Fibroblast of skin of right biceps (primary cell): ENCODE measurements at regions not wholly inside any gene's neighbourhood (a gene's known extent, or its start where the extent isn't known, plus 50 kb on each side); places are given as distances from the start of the nearest gene placed in this dataset.
"Not testable (repeated sequence)": the region's sequence is repeated elsewhere in the genome, so short reads cannot be mapped to it uniquely, and the experiment has no call there.

ENCODE experiments used
- DNase-seq: peaks from one replicate; pipeline ENCODE4 v3.0.0-alpha.2; 2013

DNA sequence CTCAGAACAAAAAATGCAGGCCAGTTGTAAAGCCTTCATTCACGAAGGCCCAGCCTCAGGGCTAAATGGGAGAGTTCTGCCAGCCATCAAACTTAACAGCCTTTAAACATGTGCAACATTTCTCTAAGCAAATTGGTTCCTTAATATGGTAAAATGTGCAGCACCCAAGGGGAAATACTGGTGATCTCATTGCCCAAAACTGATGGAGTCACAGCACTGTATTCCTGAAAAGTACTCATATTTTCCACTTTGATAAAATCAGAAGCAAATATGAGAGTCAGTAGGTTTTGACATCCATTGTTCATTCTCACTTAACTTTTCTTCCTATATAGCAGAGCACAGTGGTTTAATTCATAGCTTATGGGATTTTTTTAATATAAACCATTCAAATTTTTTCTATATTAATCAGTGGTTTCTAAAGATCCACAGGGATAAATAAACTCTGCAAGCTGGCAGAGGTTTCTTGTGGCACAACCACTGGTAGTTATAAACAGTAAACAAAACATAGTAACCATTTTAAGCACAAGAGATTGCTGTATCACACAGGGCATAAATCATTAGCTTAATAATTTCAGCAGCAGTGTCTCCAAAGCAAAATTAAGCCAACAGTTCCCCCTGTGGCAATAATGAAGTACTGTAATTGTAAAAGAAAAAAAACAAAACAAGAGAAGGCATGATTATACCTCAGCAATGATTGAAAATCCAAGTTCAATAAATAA, 106.9 kb upstream of the LYPLAL1 start:
- peak; percentile 76 for DNase-seq

DNA sequence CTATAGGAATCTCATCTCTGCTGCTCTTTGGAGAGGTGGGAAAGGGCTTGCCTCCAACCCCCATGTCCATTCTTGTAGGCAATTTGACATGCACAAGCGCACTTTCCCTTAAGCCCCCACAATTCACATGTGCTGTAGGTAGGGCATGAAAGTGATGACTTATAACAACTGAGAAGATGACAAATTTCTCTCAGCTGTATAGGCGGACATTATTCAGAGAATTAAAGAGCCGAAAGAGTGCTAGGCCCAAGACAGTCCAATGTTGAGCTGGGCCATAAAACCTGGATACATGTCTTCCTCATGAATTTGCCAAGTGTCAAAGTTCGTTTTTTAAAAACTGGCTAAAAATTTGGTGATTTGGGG, 106.3 kb upstream of the LYPLAL1 start:
- no peak for DNase-seq

DNA sequence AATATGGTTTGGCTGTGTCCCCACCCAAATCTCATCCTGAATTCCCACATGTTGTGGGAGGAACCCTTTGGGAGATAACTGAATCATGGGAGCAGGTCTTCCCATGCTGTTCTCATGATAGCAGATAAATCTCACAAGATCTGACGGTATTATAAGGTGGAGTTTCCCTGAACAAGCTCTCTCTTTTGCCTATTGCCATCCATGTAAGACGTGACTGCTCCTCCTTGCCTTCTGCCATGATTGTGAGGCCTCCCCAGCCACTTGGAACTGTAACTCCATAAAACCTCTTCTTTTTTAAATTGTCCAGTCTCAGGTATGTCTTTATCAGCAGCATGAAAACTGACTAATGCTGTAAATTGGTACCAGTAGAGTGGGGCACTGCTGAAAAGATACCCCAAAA, 103.3 kb upstream of the LYPLAL1 start:
- DNase-seq, result not testable (repeated sequence)

DNA sequence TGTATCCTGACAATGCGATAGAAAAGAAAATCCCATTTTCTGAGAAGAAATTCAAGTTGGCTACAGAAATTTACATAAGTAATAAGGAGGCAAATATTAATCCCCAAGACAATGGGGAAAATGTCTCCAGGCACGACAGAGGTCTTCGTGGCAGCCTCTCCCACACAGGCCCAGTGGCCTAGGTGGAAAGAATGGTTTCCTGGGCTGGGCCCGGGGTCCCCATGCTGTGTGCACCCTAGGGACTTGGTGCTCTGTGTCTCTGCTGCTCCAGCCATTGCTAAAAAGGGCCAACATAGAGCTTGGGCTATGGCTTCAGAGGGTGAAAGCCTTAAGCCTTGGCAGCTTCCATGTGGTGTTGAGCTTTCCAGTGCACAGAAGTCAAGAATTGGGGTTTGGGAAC, 102.5 kb upstream of the LYPLAL1 start:
- no peak for DNase-seq

DNA sequence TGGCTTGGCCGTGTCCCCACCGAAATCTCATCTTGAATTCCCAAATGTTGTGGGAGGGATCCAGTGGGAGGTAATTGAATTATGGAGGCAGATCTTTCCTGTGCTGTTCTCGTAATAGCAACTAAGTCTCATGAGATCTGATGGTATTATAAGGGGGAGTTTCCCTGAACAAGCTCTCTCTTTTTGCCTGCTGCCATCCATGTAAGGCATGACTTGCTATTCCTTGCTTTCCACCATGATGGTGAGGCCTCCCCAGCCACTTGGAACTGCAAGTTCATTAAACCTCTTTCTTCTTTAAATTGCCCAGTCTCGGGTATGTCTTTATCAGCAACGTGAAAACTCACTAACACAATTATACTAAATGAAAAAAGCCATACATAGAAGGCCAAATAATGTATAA, 101.3 kb upstream of the LYPLAL1 start:
- DNase-seq, result no peak

DNA sequence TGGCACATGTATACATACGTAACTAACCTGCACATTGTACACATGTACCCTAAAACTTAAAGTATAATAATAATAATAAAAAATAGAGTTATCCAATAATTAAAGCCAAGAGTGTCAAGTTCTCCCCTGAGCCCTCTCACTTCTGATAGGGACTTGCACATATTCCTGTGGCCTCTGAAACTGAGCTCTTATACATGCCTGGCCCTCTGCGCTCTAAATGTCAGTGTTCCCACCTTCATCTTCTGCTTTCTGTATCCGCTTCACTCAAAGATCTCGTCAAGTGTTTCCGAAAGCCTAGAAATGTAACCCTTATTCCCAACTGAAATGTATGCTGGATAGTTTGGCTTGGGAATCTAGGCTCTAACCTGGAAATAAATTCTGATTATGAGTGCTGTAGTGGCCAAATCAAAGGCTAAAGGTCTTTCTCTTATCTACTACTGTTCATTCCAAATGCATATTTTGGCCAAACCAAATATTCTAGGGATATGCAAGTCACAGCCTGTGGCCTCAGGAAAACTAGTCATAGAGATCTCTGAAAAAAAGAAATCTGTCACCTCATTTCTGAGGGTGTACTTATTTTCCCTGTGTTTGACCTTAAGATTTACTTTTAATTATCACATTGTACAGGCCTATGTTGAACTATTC, 99.5 kb upstream of the LYPLAL1 start:
- no peak for DNase-seq

DNA sequence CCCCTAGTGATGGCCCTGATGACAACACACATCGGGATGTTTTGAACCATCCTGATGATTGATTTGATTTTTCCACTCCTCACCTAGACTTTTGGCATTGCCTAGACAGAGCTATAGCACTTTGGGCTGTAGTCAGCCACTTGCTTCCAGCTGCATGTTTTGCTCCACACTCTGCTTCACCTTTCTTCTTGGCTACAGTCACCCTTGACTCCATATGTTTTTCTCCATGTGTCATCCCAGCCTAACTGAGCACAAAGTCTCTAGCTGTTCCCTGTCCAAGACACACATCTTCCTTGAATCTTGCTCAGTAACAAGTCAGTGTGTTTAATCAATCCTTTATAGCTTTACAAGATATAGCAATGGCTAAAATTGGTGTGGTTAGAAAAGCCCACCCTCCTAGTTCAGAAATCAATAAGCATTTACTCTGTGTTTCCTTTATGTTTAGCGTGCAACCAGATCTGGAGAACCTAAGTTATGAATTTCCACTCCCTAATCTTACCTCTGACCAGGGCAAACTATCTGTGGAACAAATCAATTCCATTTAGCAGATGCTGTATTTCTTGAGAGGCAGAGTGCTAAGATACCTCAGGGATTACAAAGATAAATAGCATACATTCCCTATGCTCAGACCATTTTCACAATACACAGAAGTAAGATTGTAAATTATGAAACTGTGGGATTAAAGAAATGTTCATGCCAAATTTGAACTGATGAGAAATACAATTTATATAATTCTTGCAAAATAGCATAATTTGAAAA, 98.4 kb upstream of the LYPLAL1 start:
- no peak for DNase-seq

DNA sequence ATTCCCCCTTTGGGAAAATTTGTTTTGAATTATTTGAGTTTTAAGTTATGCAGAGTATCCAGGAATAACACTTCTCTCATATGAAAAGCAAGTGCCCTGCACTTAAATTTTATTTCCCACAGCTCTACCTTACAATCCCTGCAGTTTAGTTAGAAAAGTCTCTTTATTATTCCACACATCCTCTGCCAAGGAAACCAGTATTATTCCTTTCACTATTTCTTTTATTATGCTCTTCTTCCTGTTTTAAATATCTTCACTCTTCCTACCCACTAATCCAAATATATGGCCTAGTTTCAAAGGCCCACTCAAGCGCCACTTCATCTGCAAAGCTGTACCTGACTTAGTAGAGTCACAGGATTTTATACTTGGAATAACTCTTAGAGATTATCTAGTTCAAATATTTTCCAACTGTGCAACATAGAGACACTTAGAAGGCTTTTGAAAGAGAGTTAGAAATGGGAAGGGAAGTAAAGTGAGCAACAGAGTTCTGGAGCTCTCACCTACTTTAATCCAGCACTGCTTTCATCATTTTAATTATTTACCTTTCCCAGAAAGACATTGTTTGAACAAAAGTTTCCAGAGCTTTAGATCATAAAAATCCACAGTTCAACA, 97.2 kb upstream of the LYPLAL1 start:
- no peak for DNase-seq

DNA sequence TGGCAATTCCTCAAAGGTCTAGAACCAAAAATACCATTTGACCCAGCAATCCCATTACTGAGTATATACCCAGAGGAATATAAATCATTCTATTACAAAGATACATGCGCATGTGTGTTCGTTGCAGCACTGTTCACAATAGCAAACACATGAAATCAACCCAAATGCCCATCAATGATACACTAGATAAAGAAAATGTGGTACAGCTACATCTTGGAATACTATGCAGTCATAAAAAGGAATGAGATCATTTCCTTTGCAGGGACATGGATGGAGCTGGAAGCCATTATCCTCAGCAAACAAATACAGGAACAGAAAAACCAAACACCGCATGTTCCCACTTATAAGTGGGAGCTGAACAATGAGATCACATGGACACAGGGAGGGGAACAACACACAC, 95.9 kb upstream of the LYPLAL1 start:
- DNase-seq, result not testable (repeated sequence)

DNA sequence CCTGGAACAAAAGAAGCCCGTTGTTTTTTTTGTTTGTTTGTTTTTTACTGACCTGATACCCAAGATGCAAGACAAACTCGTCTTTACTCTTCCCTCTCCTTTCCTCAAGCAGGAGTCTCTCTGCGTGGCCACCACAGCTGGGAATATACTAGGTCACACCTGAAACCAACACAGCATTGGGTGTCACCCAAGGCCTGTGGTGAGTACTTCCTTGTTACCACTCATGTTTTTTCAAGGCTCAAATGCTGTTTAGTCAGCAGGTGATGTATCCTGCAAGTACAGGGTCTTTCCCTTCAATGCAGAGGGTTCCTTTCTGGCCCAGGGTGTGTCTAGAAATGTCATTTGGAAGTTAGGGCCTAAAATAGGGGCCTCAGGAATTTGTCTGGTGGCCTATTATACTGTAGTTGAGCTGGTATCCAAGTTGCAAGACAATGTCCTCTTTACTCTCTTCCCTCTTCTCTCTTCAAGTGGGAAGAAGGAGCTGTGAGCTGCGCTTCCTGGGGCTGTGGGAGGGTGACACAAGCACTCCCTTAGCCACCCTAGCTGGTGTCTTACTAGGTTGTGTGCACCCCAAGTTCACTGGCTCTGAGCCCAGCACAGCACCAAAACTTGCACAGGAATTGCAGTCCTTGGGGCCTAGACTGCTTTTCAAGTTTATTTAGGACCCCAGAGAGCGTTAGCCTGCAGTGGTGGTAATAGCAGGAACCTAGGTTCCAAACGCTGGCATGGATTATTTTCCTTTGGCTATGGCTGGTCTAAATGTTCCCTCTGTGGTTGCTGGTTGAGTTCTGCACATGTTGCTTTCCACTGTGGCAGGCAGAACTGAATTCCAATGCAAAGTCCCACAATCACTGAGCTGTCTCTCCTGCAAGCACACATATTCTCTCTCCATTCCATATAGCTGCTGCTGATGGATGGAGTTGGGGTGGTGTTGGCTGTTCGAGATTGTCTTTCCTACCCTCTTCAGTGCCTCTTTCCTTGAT, 91.4 kb upstream of the LYPLAL1 start:
- DNase-seq, result no peak

DNA sequence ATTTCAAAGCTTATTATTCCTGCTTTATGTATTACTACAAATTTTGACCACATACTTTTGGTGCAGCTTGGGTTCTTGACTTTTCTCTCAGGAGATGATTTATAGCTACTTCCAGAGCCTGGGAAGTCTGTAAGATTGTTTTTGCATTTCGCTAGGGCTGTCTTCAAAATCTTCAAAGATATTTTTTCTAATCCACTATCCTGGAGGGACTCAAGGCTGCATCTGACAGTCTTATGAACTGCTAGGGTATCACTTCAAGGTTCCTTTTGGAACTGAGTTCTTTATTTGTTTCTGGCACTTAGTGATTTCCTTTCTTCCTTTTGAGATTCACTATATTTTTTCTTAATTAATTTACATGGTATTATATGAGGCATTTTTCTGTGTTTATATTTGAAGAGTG, 90.0 kb upstream of the LYPLAL1 start:
- peak; percentile 9 for DNase-seq

DNA sequence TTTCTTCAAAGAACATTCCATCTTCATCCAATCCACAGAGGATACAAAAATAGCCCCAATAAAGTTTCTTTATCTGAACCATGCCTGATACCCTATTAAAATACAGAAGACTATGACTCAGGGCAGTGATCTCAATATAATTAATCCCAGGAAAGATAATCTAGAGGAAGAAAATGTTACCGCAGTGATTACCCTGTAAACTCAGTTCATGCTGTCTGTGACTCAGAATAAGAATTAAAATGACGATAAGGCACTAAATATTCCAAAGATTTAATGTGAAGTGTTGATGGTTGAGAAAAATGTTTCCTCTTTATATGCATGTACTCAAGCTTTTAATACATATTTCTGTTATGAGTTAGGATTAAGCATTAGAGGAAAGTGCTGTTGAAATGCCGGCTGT, 88.6 kb upstream of the LYPLAL1 start:
- DNase-seq, result peak; percentile 95

DNA sequence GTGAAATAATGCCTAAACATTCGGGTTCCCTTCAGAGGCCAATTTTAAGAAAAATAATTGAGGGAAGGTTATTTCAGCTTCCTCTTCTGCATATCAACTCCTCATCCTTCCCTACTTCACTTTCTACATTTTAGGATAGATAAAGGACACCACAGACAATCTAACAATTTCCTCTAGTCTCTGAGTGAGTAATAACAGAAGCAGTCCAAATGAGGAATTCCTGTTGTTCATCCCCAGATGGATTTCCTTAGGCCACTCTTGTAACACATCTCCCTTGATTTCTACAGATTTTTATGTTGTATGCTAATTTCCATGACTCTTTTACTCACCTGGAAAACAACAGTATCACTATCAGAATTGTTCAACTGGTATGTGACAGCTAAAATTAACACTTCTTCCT, 87.7 kb upstream of the LYPLAL1 start:
- DNase-seq, result peak; percentile 74

DNA sequence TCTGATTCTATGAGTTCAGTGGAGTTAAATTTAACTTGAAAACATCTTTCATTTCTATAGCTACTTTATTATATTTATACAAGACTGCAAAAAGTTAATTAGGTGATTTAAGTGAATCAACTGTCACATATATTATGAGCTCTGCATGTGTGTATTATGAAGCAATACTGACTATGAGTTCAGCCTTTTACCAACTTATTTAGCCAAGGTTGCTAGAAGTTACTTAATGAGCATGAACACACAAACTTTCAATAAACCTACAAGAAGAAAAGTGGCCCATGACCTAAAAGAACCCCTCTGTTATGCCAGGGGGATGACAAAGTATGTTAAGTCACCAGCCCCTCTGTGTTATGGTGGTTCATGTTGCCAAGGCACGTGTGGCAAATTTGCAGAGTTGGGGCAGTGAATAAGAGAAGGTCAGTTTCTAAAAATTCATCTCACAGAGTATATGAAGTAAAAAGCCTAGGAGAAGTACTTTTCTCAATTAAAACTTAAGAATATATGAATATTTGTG, 86.7 kb upstream of the LYPLAL1 start:
- DNase-seq, result no peak

DNA sequence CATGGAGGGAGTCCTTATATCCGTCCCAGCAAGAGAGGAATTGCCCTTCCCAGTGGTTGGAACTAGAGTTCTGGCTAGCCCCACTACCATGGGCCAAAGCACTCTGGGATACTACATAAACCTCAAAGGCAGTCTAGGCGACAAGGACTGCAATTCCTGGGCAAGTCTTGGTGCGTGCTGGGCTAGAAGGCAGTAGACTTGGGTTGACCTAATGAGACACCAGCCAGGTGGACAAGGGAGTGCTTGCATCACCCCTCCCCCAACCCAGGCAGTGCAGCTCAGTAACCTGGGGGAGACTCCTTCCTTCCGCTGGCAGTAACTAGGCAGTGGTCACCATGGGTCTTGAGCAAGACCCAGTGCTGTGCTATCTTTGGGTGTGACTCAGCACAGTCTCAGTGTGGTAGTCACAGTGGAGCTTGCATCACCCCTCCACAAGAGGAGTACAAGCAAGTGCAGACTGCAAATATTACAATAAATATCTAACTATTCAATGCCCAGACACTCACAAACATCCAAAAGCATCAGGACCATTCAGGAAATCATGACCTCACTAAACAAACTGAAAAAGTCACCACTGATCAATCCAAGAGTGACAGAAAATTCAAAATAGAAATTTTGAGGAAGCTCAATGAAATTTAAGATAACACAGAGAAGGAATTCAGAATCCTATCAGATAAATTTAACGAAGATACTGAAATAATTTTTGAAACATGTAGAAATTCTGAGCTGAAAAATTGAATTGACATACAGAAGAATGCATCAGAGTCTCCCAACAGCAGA, 84.7 kb upstream of the LYPLAL1 start:
- peak; percentile 94 for DNase-seq

DNA sequence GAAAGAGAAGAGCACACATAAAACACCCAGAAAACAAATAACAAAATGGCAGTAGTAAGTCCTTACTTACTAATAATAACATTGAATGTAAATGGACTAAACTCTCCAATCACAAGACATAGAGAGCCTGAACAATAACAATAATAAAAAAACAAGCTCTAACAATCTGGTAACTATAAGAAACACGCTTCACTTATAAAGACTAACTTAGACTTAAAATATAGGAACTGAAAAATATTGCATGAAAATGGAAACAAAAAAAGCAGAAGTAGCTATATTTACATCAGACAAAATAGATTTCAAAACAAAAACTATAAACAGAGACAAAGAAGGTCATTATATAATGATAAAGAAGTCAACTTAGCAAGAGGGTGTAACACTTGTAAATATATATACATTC, 83.1 kb upstream of the LYPLAL1 start:
- no peak for DNase-seq

DNA sequence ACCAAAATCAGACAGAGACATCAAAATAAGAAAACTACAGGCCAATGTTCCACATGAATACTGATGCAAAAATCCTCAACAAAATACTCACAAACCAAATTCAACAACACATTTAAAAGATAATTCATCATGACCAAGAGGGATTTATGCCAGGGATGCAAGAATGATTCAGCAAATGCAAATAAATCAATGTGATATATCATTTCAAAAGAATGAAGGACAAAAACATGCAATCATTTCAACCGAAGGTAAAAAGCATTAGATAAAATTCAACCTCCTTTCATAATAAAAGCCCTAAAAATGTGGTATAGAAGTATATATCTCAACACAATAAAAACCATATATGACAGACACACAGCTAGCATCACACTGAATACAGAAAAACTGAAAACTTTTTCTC, 81.5 kb upstream of the LYPLAL1 start:
- DNase-seq, result peak; percentile 85

DNA sequence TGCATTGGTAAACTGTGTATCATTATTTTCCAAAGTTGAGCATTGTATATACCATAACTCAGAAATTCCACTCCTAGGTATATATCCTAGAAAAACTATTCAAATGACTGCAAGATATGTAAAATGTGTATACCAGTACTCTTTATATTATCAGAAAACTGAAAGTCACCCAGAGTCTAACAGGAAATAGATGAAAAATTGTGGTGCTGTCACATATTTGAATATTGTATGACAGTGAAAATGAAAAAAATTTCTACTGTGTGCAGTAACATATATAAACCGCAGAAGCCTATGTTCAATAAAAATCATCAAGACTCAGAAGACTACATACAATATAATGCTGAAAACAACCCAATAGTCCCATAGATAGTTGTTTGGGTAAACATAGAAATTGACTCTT, 74.4 kb upstream of the LYPLAL1 start:
- DNase-seq, result no peak

DNA sequence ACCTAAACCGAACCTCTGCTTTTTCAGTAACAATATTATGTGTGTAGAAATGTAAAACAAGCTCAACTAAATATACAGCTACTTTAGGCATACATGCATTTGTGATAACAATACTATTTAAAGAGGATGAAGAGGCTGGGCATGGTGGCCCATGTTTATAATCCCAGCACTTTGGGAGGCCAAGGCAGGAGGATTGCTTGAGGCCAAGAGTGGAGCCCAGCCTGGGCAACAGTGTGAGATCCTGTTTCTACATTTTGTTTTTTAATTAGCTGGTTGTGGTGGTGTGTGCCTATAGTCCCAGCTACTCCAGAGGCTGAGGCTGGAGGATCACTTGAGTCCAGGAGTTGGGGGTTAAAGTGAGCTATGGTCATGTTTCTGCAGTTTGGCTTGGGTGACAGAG, 73.6 kb upstream of the LYPLAL1 start:
- no peak for DNase-seq

DNA sequence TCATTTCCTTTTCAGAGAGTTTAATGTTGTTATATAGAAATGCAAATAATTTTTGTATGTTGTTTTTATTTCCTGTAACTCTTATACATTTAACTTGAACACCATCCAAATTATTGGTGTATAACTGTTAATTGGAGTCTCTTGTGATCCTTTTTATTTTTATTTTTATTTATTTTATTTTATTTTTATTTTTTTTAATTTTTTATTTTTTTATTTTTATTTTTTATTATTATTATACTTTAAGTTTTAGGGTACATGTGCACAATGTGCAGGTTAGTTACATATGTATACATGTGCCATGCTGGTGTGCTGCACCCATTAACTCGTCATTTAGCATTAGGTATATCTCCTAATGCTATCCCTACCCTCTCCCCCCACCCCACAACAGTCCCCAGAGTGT, 71.2 kb upstream of the LYPLAL1 start:
- DNase-seq, result not testable (repeated sequence)

DNA sequence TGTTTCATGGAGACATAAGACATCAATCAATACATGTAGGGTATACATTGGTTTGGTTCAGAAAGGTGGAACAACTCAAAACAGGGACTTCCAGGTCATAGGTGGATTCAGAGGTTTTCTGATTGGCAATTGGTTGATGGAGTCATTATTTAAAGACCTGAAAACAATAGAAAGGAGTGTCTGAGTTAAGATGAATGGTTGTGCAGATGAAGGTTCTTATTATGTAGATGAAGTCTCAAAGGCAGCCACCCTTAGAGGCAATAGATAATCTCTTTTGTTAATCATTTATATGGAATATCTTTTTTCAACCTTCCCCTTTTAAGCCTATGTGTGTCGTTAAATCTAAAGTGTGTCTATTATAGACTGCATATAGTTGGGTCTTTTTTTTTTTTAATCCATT, 67.8 kb upstream of the LYPLAL1 start:
- DNase-seq, result no peak
